Vagina (tissue), 2 donors: ENCODE measurements at regions not wholly inside any gene's neighbourhood (a gene's known extent, or its start where the extent isn't known, plus 50 kb on each side); places are given as distances from the start of the nearest gene placed in this dataset.

ENCODE experiments used
- POLR2A ChIP-seq, 2 donors: fragments of 450-650 bp; IDR thresholded peaks; one replicate each; pipeline ENCODE4 v1.6.1; 2017; ENCODE audit warnings: antibody characterized with exemption in 2 of 2, mild to moderate bottlenecking in 2 of 2, moderate library complexity in 2 of 2
- POLR2AphosphoS5 ChIP-seq, 2 donors: sonication (generic); formaldehyde crosslinking; IDR thresholded peaks; one replicate each; pipeline ENCODE4 v1.9.0; 2017; ENCODE audit warnings: antibody characterized with exemption in 2 of 2, mild to moderate bottlenecking in 2 of 2, low read depth in 1 of 2; ENCODE audit not compliant: insufficient read depth in 1 of 2
- TF ChIP-seq, protein P1 (sequence below), 3 experiments: fragments of 450-650 bp in 2 of 3; fragments of 200-600 bp in 1 of 3; sonication (generic) in 1 of 3; IDR thresholded peaks; one replicate each; pipeline ENCODE4 v1.5.1; 2017 to 2019; ENCODE audit warnings: antibody characterized with exemption in 3 of 3, mild to moderate bottlenecking in 2 of 3, moderate library complexity in 2 of 3

DNA sequence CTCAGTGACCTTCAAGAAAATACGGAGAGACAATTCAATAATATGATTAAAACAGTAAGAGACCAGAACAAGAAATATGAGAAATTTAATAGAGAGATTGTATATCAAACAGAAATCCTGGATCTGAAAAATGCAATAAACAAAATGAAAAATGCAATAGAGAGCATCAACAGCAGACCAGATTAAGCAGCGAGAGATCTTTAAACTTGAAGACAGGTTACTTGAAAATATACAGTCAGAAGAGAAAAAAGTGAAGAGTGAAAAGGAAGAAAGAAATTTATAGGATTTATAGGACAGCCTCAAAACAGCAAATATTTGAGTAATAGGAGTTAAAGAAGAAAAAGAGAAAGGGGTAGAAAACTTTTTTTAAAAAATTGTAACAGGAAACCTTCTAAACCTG is 813.9 kb upstream of the GRM7 start:
- TF ChIP-seq, protein P1, sequence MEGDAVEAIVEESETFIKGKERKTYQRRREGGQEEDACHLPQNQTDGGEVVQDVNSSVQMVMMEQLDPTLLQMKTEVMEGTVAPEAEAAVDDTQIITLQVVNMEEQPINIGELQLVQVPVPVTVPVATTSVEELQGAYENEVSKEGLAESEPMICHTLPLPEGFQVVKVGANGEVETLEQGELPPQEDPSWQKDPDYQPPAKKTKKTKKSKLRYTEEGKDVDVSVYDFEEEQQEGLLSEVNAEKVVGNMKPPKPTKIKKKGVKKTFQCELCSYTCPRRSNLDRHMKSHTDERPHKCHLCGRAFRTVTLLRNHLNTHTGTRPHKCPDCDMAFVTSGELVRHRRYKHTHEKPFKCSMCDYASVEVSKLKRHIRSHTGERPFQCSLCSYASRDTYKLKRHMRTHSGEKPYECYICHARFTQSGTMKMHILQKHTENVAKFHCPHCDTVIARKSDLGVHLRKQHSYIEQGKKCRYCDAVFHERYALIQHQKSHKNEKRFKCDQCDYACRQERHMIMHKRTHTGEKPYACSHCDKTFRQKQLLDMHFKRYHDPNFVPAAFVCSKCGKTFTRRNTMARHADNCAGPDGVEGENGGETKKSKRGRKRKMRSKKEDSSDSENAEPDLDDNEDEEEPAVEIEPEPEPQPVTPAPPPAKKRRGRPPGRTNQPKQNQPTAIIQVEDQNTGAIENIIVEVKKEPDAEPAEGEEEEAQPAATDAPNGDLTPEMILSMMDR (IDR thresholded peaks at IDR 0.05) = no peak
- TF ChIP-seq POLR2A (IDR thresholded peaks at IDR 0.05) (no peak), POLR2AphosphoS5 (IDR thresholded peaks at IDR 0.05; ENCODE audit: insufficient read depth in 1 of 2, low read depth in 1 of 2) (no peak)
